DMS53 (cell line): ENCODE measurements at regions not wholly inside any gene's neighbourhood (a gene's known extent, or its start where the extent isn't known, plus 50 kb on each side); places are given as distances from the start of the nearest gene placed in this dataset.

Experiments
- DNase-seq: peaks from one replicate; lab custom pipeline; 2025; lab: John Stamatoyannopoulos, UW

DNA sequence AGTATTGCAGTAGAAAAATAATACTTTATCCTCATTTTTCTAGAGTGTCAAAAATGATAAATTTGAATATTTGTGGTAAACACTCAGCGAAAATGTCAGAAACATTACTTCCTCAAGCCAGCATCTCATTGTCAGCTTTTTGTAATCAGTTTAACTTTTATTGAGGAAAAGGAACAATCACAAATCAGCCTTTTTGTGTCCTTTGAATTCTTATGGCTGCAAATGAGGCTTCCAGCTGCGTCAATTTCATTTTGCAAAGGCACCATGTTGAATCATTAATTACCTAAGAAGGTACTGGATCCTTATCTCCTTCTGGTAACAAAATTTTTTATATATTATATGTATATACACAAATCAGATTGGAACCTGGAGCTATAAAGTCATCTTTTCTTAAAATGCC, 442.6 kb upstream of the CPEB2 start:
- DNase-seq = no peak

DNA sequence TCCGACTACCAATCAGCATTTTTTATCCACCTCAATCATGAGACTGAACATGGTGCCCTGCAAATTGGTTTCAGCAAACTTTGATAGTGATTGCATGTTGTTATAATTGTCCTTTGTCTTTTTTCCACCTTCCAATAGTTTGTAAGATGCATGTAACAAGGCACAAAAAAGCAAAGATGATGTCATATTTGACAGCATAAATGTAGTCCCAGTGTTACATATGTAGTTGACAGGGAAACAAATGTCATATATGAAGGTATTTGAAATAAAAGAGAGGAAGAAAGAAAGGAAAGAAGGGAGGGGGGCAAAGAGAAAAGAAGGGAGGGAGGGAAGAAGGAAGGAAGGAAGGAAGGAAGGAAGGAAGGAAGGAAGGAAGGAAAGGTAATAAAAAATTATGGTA, 441.7 kb upstream of the CPEB2 start:
- DNase-seq = no peak

DNA sequence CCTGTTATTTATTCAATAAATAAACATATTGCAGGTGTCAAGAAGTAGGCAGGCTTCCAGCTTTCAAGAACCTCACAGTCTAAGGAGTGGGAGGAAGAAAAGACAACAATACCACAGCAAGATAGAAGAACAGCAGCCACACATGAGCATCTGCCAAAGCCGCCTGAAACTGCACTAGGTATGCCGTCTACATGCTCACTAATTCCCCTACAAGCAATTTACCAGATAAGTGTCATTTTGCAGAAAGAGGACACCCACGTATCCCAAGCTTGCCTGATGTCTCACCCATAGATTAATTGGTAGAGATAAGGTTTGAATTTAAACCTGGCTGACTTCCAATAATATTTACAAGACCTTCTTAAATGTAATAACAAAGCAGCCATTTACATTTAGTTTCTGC, 439.4 kb upstream of the CPEB2 start:
- no peak for DNase-seq

DNA sequence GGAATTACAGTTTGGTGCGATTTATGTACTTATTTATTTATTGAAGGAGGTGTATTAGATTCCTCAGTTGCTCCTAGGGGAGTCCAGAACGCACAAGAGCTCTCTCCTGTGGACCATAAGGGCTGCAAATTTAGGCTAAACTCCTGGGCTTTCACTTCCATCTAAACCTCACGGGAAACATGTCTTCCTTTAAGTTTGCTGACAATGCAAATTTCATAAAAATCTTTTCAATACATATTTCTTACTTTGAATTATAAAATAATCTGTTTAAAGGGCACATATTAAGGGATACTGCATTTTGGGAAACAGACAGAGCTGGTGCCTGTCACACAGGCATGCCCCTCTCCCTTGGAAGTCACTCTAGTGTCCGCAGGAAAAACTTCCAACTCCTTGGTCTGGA, 438.0 kb upstream of the CPEB2 start:
- DNase-seq = no peak

DNA sequence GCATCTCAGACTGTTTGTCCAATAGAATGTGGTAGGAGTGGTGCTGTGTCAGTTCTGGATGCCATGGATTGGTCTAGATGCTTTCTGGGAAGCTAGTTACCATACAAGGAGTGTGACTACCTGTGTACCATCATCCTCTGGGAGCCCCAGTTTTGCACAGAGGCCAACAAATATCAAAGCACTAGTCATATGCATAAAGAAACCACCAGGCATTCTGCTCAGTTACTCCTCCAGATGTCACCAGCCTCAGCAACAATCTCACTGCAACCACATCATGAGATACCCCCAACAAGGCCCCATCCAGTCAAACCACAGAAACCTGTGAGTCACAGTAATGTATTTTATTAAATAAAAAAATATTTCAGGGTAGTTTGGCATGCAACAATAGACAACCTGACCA, 435.8 kb upstream of the CPEB2 start:
- no peak for DNase-seq

DNA sequence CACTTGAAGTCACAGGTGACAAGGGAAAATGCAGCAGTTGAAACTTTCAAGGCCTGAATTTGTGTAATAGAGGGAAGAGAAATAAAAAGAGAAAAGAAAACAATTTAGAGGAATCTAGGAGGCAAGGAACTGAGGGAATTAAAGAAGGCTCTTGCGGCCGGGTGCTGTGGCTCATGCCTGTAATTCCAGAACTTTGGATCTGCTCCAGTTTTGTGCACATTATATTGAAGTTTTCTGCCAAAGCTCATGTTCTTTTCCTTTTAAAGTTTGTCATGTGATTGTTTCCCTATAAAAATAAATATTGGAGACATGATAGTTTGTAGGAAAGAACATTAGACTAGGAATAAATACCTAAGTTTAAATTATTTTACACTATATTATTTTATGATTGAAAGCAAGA, 433.9 kb upstream of the CPEB2 start:
- no peak for DNase-seq

DNA sequence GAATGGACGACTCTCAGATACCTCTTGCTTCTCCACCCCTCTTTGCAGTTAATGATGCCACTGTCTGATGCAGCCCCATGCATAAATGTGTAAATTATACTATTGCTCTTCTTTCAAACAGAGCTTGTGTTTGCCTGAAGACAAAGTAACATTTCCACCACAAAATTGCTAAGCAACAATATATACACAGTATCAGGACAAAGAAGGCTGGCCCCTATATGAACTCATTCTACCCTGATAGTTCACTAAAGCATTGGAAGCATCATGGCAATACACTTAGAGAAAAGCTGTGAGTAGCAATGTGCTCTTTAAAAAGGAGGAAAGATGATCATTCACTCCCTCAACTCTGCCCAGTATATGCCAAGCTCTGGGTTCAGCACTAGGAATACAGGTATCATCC, 427.0 kb upstream of the CPEB2 start:
- DNase-seq = no peak

DNA sequence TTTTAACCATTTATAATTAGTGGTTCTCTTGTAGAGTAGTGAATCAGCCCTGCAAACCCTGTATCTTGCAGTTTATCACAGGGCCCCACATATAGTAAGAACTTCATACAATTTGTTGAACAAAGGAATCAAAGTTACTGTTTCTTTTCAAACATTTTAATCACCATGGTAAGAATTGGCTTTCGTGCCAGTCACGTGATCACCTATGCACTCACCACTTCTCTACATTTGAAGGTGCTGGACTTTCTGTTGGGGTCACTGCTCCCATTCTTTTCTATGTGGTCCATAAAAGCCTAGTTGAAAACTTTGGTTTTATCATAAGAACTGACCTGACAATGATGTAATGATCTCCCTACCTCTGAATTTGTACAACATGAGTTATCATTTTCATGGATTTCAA, 426.4 kb upstream of the CPEB2 start:
- no peak for DNase-seq

DNA sequence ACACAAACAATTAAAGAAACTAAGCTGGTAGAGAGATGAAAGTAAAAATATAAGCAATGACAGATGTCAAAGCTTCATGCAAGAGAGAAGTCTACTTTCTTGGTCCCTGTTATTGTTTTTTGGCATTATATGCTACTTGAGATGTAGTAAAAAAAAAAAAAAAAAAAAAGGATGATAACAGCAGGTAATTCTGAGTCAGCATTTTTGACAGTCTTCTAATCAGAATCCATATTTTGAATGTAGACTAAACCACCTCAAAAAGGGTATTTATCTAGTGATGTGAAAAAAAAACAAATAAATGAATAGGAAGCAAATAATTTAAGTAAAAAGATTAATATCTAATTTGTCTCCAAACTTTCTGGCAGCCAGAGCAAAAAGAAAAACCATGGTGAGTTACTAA, 422.2 kb upstream of the CPEB2 start:
- DNase-seq = no peak

DNA sequence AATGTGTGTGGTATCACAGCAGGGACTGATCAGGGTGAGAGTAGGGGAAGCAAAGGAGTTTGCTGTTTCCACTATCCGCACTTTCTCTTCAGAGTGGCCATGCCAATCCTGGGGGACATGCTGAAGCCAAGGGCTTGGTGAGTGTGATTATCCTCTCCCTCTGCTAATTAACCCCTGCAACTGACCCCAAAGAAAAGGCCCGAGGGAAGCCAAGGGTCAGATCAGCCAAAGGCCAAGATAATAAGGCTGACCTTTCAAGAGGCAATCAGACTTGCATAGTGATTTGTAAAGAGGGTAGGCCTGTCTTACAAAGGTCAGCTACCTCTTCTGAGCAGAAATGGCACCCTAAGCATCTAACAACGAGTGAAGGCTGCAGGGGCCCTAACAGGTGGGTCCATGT, 420.5 kb upstream of the CPEB2 start:
- no peak for DNase-seq

DNA sequence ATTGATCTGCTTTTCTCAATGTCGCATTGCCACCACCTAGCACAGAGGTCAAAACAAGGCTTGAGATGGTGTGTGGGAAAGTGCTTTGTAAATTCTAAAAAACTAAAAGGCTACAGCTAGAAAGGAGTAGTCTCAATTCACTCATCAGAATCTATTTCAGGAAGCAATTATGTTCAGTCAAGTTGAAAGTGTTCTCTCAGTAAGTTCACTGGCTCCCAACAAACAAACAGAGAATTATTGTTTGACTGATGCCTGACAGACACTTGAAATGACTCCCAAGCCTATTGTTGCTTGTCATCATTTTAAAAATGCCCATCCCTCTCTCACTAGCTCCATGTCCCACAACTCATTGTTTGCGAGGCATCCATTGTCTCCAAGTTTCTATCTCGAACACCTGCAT, 419.6 kb upstream of the CPEB2 start:
- DNase-seq = no peak

DNA sequence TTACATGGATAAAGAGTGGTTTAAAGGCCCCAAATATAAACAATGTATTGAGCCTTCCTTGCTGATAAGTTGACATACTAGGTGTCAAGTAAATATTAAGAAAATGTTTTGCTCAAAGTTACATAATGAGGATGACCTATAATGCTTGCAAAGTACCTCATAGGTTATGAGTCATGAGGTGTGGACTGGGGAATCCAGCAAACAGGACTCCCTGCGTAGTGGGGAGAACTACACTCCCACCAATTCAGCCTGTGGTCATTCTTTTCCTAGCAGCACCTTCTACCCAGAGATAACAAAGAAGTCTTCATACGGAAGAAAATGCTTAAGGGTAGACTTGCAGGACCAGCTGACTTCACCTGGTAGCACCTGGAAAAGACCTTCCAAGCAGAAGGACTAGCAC, 418.9 kb upstream of the CPEB2 start:
- DNase-seq = no peak

DNA sequence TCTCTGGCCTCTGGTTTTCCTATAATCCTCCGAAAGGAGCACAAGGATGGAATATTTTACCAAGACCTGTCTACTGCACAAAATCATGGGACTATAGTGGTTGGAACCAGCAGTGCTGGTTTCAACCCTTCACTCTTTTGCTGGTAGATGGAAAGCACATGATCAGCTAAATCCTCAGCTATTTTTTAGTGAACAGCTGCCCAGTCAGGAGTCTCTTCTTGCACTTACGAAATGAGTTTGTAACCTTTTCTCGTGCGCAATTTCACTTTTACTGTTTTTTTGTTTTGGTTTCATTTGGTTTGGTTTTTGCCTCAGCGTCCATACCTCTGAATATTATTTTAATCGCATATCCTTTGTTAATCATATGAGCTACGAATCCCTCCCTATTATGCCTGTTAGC, 418.5 kb upstream of the CPEB2 start:
- DNase-seq = no peak

DNA sequence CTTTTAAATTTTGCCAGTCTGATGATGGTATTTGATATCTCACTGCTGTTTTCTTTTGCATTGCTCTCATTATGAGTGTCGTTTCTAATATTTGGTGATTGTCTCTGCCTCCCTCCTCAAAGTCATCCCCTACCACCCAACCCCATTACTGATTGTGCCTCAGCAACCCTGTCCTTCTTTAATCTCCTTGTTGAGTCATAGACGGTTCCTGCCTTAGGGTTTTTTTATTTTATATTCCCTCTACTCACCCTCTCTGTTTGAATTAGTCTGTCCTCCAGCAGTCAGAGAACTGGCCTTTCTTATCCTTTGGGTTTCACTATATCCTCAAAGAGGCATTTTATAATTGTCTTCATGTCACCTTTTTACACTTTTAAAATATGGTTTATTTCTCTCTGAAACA, 409.3 kb upstream of the CPEB2 start:
- no peak for DNase-seq

DNA sequence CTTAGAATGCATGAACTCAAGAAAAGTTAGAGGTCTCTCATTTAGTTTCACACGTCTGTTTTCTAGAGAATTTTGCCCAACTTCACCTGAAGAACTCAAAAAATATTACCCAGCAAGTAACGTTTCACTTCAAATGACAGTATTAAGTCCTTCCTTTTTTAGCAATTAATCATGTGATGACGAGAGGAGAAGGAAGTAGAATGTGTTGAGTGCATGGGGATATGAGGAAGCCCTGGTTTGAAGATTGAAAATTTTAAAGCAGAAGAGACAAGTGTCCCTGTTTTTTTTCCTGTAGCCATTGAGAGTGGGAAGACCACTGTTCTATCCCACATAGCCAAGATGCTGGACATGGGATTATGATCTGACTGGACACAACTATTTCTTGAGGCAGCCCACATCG, 406.3 kb upstream of the CPEB2 start:
- no peak for DNase-seq

DNA sequence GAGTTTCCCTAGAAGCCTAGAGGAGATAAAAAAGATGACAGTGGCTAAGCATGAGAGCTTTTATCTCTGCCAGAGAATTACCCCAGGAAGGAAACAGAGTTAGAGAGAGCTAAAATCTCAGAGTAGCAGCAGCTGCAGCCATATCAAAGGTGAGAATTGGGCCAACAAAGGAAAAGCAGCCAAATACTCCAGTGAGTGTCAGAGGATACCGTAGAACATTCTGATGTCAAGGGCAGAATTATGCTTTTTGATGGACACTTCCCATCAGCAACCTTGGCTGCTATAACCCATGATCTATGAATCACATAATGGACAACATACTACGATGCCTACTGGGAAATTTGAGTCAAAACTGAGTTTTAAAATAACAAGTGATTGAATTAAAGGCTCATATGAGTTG, 405.8 kb upstream of the CPEB2 start:
- DNase-seq = no peak

DNA sequence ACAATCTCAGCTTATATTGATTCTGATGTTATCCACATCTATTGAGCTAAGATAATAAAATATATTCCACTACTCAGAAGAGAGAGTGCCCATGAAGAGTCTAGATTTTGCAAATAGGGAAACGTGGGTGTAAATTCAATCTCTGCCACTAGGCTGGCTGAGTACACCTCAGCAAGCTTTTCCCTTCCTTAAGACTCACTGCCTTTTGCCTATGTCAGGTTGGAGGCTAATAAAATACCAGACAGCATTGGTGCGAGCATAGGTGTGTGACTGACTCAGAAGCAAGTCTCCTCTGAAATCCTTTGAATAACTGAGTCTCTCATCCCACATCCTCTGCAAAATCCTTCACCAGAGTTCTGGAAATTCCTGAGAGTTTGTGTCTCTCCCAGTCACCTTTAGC, 405.4 kb upstream of the CPEB2 start:
- DNase-seq = peak; percentile 26

DNA sequence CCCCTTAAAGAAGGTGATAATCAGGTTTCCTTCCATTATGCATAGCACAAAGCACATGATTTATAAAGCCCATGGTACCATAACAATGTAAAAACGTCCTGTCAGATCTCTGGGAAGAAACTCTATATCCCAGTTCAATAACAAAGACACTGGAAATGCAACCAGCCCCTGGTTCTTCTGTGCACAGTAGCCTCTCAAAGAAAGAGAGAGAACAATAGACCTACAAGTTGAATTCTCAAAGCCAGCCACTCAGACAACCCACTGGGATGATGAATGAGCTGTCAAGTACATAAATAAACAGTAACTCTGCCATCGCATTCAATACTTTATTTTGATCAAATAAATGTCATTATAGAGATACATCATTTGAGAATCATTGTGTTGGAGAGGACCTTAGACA, 400.1 kb upstream of the CPEB2 start:
- peak; percentile 28 for DNase-seq

DNA sequence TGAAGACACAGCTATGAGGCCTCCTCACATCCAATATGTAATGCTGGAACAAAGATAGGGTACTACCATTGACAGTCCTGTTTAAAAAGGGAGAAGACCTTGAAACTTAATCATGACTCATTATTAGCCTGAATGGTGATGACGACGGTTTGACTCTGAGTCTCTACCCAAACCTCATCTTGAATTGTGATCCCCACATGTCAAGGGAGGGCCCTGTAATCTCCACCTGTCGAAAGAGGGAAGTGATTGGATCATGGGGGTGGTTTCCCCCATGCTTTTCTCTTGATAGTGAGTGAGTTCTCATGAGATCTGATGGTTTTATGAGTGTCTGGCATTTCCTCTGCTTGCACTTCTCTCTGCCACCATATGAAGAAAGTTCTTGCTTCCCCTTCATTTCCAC, 395.3 kb upstream of the CPEB2 start:
- DNase-seq = no peak

DNA sequence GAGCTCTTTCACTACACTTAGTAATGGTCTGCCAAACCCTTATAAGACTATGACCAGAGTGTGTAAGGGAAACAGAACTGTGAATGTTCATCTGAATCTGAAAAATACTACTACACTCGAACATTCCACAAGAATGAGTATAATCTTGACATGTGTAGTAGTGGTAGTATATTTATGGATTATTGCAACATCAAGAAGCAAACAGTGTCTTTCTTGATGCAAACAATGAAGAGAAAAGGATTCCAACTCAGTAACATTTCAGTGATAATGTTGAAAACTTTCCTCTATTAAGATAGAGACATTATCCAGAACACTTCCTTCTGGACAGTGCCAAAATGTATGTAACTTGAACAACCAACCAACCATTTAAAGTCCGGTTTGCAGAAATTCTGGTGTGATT, 394.7 kb upstream of the CPEB2 start:
- DNase-seq = no peak

DNA sequence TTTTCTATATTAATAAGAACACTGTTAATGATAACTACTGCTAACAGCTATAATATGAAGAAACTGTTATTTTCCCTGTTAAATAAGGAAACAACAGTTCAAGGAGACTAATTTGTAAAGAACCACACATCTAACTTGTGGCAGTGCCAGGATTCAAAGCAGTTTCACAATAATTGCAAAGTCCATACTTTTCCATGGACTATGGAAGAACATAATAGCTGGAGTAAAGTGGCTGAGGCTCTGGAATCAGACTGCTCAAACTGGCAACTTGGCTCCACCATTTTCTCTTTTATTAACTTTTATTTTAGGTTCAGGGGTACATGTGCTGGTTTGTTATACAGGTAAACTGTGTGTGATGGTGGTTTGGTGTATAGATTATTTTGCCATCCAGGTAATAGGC, 393.7 kb upstream of the CPEB2 start:
- DNase-seq = no peak

DNA sequence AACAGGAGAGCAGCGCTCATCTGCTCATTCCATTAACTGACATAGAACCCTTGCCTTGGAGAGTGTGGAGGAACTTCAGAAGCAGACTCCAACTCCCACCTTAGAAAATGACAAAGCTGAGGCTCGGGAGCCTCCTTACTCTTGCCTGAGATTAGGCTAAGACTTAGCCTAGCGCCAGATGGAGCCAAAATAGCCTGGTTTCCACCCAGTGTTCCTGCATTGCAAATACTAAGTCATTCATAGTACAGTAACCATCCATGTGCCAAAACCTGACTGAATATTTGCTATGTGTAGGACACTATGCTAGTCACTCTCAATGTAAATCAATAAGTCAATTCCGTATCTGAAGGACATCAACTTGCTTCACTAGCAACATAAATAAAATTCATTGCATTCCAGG, 387.4 kb upstream of the CPEB2 start:
- no peak for DNase-seq

DNA sequence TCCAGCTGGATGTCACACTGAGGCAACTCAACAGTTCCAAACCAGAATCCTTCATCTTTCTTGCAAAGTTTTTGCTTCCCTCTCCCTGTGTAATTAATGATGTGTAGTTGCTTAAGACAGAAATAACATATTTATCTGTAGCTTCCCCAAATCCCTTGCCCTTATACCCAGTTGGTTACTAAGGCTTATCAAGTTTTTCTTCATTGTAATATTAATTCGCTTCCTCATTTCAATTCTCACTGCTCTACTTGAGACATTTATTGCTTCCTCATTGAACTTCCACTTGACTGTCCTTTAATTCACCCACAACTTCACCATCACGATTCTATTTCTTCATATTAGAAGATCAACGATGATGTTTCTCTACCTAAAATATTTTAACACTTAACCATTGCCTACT, 386.6 kb upstream of the CPEB2 start:
- DNase-seq = no peak

DNA sequence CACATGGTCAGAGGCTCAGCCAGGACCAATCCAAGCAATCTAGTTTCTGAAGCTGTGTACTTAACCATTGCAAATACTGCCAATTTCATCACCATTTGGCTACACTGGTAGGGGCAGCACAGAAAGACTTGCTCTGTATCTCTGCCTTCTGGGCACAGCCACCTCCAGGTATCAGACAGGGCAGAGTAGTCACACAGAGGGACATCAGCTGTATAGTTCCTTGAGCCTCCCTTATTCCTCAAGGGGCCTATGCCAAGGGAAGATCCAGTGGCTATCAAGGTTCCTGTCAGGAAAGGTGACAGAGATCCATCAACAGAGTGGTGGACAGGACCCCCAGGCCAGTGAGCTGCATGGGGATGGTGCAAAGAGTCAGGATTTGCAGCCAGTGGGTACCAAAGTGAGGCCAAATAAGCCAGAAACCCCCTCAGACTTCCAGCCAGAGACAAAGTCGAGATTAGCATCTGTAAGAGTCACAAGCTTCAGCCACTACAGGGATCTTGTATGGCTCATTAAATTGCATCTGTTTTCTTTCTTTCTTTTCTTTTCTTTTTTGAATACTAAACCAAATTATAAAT, 381.6 kb upstream of the CPEB2 start:
- DNase-seq = no peak
